Esophagus squamous epithelium (tissue), 4 donors: ENCODE measurements at regions not wholly inside any gene's neighbourhood (a gene's known extent, or its start where the extent isn't known, plus 50 kb on each side); places are given as distances from the start of the nearest gene placed in this dataset.

ENCODE experiments used
- POLR2A ChIP-seq, 4 donors: fragments of 450-650 bp; IDR thresholded peaks; one replicate each; pipeline ENCODE4 v1.6.1; 2017; ENCODE audit warnings: antibody characterized with exemption in 4 of 4, mild to moderate bottlenecking in 4 of 4, moderate library complexity in 3 of 4
- TF ChIP-seq, protein P1 (sequence below), 6 experiments: fragments of 450-650 bp in 4 of 6; fragments of 200-600 bp in 2 of 6; sonication (generic) in 2 of 6; IDR thresholded peaks; one replicate each; pipeline ENCODE4 v1.5.1; 2016 to 2019; ENCODE audit warnings: antibody characterized with exemption in 6 of 6, mild to moderate bottlenecking in 4 of 6, moderate library complexity in 4 of 6

DNA sequence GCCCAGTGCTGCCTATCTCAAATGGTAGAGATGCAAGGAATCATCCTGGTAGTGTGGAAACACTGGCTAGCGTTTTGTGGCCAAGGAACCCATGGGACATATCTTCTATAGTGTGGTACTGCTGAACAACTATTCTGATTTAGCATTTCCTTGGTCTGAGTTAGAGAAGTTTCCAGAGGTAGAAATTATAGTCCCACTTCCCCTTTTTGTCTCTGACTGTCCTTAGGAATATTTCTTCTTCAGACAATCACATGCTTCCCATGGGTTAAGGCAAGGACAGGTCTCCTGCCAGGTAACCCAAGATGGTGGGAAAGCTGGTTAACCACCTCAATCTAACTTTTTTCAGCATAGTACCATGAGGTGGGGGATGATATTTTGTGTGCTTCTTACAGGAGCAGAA is 729.5 kb upstream of the LRRTM4 start:
- TF ChIP-seq, protein P1, sequence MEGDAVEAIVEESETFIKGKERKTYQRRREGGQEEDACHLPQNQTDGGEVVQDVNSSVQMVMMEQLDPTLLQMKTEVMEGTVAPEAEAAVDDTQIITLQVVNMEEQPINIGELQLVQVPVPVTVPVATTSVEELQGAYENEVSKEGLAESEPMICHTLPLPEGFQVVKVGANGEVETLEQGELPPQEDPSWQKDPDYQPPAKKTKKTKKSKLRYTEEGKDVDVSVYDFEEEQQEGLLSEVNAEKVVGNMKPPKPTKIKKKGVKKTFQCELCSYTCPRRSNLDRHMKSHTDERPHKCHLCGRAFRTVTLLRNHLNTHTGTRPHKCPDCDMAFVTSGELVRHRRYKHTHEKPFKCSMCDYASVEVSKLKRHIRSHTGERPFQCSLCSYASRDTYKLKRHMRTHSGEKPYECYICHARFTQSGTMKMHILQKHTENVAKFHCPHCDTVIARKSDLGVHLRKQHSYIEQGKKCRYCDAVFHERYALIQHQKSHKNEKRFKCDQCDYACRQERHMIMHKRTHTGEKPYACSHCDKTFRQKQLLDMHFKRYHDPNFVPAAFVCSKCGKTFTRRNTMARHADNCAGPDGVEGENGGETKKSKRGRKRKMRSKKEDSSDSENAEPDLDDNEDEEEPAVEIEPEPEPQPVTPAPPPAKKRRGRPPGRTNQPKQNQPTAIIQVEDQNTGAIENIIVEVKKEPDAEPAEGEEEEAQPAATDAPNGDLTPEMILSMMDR (IDR thresholded peaks at IDR 0.05) = no peak
- no peak for TF ChIP-seq POLR2A (IDR thresholded peaks at IDR 0.05)
